HepG2 (cell line): ENCODE measurements at regions not wholly inside any gene's neighbourhood (a gene's known extent, or its start where the extent isn't known, plus 50 kb on each side); places are given as distances from the start of the nearest gene placed in this dataset.

Experiments used
- CBX5 ChIP-seq: sonication (generic); formaldehyde crosslinking; IDR thresholded peaks from 2 replicates; pipeline ENCODE4 v1.4.0; 2020; ENCODE audit warnings: missing genetic modification reagents, borderline replicate concordance
- CHCHD3 ChIP-seq: sonication (generic); formaldehyde crosslinking; IDR thresholded peaks from 2 replicates; pipeline ENCODE4 v1.8.0; 2022; ENCODE audit warnings: mild to moderate bottlenecking, missing genetic modification reagents, moderate library complexity
- ELF3 ChIP-seq: IDR thresholded peaks from 2 replicates; pipeline ENCODE4 v1.6.1; 2016; ENCODE audit warnings: missing genetic modification reagents, missing compliant biosample characterization
- EP300 ChIP-seq, 3 experiments: sonication (generic) in 1 of 3; formaldehyde crosslinking in 1 of 3; IDR thresholded peaks; 2 replicates each; pipeline versions ENCODE4 v1.5.1 to v1.6.1; 2011 to 2020; ENCODE audit warnings: low read depth in 2 of 3, low read length in 2 of 3, borderline replicate concordance in 1 of 3, improper control_type of control experiment in 1 of 3, mild to moderate bottlenecking in 1 of 3, missing genetic modification reagents in 1 of 3, moderate library complexity in 1 of 3
- HMGA1 ChIP-seq: sonication (generic); formaldehyde crosslinking; conservative IDR thresholded peaks from 2 replicates; pipeline ENCODE4 v1.4.0; 2020; ENCODE audit warnings: missing genetic modification reagents
- HNF4G ChIP-seq, 2 experiments: sonication (generic) in 1 of 2; formaldehyde crosslinking in 1 of 2; IDR thresholded peaks; 2 replicates each; pipeline versions ENCODE4 v1.4.0 to v1.6.1; 2011 to 2020; ENCODE audit warnings: borderline replicate concordance in 2 of 2, low read depth in 2 of 2, mild to moderate bottlenecking in 2 of 2, low read length in 1 of 2, missing genetic modification reagents in 1 of 2, moderate library complexity in 1 of 2
- HOXA9 ChIP-seq: sonication (generic); formaldehyde crosslinking; IDR thresholded peaks from 2 replicates; pipeline ENCODE4 v1.8.1; 2022; ENCODE audit warnings: missing genetic modification reagents, mild to moderate bottlenecking, moderate library complexity, borderline replicate concordance
- KDM6A ChIP-seq: IDR thresholded peaks from 2 replicates; pipeline ENCODE4 v1.6.1; 2016; ENCODE audit warnings: low read depth
- PLRG1 ChIP-seq: fragments of 450-650 bp; conservative IDR thresholded peaks from 2 replicates; pipeline ENCODE4 v1.6.1; 2016
- POLR2AphosphoS2 ChIP-seq: IDR thresholded peaks from 2 replicates; pipeline ENCODE4 v1.6.1; 2011; ENCODE audit warnings: low read depth, low read length, improper control_type of control experiment
- RBM39 ChIP-seq: fragments of 200-400 bp; formaldehyde crosslinking; IDR thresholded peaks from one replicate; pipeline ENCODE4 v1.6.1; 2018; ENCODE audit warnings: antibody characterized with exemption, mild to moderate bottlenecking, low read depth, low read length; ENCODE audit not compliant: poor library complexity, severe bottlenecking
- TCF7 ChIP-seq: sonication (generic); IDR thresholded peaks from 2 replicates; pipeline ENCODE4 v1.6.1; 2016; ENCODE audit warnings: antibody characterized with exemption, low read depth
- ZFP36L1 ChIP-seq: sonication (generic); formaldehyde crosslinking; IDR thresholded peaks from 2 replicates; pipeline ENCODE4 v1.8.0; 2022; ENCODE audit warnings: mild to moderate bottlenecking, missing genetic modification reagents, moderate library complexity
- ZNF773 ChIP-seq: sonication (generic); formaldehyde crosslinking; IDR thresholded peaks from 2 replicates; pipeline ENCODE4 v1.4.0; 2020; ENCODE audit warnings: missing genetic modification reagents, borderline replicate concordance
- ZSCAN22 ChIP-seq: sonication (generic); formaldehyde crosslinking; IDR thresholded peaks from 2 replicates; pipeline ENCODE4 v1.4.0; 2020; ENCODE audit warnings: mild to moderate bottlenecking, missing genetic modification reagents
- TF ChIP-seq, protein P1 (sequence below): sonication (generic); formaldehyde crosslinking; IDR thresholded peaks from 2 replicates; pipeline ENCODE4 v1.4.0; 2020; ENCODE audit warnings: missing genetic modification reagents, borderline replicate concordance

GRCh38 chr5:67748165-67748690 is 467.3 kb upstream of the PIK3R1 start (continued):
- TF ChIP-seq EP300 (IDR thresholded peaks at IDR 0.05; ENCODE audit: low read depth in 2 of 2, low read length in 2 of 2) (no peak), EP300 (CRISPR knock-in tag; IDR thresholded peaks at IDR 0.05; ENCODE audit: borderline replicate concordance) (peak; percentile 19; the same call in 1 of the 2 replicates), TCF7 (0 out of 2 replicates have a peak, but pooled peaks have one; percentile 13), ELF3 (CRISPR knock-in tag) (peak; percentile 51; the same call in 1 of the 2 replicates), CBX5 (CRISPR knock-in tag) (no peak), HOXA9 (no peak), ZFP36L1 (CRISPR knock-in tag) (no peak), PLRG1 (no peak), POLR2AphosphoS2 (no peak), ZNF773 (CRISPR knock-in tag) (no peak), RBM39 (no peak), CHCHD3 (CRISPR knock-in tag) (no peak), KDM6A (CRISPR knock-in tag) (no peak), HNF4G (IDR thresholded peaks at IDR 0.05; ENCODE audit: borderline replicate concordance, low read depth, low read length) (no peak), HNF4G (CRISPR knock-in tag; IDR thresholded peaks at IDR 0.05; ENCODE audit: borderline replicate concordance, low read depth) (no peak), ZSCAN22 (CRISPR knock-in tag) (no peak), HMGA1 (CRISPR knock-in tag) (no peak)
- TF ChIP-seq, protein P1, sequence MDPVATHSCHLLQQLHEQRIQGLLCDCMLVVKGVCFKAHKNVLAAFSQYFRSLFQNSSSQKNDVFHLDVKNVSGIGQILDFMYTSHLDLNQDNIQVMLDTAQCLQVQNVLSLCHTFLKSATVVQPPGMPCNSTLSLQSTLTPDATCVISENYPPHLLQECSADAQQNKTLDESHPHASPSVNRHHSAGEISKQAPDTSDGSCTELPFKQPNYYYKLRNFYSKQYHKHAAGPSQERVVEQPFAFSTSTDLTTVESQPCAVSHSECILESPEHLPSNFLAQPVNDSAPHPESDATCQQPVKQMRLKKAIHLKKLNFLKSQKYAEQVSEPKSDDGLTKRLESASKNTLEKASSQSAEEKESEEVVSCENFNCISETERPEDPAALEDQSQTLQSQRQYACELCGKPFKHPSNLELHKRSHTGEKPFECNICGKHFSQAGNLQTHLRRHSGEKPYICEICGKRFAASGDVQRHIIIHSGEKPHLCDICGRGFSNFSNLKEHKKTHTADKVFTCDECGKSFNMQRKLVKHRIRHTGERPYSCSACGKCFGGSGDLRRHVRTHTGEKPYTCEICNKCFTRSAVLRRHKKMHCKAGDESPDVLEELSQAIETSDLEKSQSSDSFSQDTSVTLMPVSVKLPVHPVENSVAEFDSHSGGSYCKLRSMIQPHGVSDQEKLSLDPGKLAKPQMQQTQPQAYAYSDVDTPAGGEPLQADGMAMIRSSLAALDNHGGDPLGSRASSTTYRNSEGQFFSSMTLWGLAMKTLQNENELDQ (CRISPR knock-in tag) = no peak
